Dermis microvascular lymphatic vessel endothelial cell (primary cell): ENCODE measurements at regions not wholly inside any gene's neighbourhood (a gene's known extent, or its start where the extent isn't known, plus 50 kb on each side); places are given as distances from the start of the nearest gene placed in this dataset.

ENCODE experiments used
- DNase-seq, 2 donors: peaks; one replicate each; pipeline versions ENCODE4 v3.0.0 to v3.0.0-alpha.2; 2010; ENCODE audit warnings: low read depth in 2 of 2

DNA sequence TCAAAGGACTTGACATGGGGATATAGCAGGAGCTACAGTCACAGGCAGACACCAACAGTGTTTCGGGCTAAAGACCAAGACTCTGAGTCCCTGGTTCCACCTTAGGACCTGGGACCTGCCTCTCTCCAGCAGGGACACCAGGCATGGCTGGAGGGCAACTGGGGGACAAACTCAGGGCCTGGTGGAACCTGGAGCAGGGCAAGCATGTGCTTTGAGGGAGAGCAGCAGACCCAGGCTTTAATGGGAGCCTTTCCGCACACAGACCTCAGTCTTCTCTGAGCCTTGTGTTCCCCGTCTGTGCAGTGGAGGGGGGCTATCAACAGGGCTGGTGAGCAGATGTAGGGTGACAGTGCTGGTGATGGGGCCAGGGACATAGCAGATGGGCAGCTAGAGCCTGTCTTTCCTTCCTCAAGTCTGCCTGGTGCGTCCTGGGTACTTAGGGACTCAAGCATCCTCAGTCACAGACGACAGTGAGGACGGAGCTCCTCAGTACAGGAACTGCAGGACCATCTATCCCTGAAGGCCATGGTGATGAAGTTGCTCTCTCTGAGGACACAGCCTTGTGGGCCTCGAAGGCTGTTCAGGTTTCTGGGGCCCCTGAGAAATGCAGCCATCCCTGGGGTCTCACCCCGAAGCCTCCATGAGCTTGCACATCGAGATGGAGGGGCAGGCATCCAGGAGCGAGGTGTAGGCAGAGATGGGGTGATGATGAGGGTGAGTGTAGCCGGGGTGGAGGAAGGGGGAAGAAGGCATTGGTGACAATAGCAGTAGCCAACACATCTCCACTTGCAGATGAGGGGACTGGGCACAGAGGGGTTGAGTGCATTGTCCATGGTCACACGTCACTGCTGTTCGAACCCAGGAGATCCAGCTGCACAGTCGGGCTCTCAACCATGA, 593.4 kb downstream of the PTPRU start:
- DNase-seq = no peak

DNA sequence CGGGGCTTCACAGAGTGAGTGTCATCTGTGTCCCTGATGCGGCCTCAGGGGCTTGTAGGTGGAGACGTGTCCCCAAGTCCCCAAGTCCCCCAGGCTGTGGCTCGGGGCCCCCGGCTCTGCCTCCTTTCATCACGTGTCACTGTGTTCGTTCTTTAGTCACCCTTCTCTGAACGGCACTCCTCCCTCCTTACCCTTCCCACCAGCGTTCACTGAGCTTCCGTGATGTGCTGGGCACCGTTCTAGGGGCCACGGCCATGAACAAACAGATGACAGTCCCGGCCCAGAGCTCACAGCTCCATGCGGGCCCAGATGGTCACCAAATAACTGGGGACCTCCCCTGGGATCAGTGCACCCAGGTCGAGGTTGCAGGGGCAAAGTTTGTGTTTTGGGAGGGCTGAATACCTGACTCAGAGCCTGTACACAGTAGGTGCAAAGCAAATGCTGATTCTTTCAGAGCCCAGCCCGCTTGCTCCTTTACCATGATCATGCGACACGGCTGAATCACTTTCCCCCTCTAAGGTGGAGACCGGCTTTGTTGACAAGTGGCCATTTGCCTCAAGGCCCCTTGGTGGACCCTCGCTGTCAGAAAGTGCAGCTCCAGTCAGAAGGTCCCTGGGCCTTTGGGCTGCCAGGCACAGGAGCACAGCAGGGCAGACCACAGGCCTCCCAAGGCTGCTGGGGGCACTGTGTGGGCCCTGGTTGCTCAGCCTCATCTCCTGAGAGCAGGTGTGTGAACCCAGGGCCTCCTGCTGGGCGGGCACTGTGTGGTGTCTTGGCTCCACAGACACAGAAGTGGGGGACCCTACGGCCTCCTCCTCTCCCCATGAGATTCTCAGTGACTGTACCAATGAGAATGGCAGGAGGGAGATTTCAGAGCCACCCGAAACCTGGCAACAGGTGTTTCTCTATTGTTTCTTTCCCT, 592.5 kb downstream of the PTPRU start:
- DNase-seq = no peak

DNA sequence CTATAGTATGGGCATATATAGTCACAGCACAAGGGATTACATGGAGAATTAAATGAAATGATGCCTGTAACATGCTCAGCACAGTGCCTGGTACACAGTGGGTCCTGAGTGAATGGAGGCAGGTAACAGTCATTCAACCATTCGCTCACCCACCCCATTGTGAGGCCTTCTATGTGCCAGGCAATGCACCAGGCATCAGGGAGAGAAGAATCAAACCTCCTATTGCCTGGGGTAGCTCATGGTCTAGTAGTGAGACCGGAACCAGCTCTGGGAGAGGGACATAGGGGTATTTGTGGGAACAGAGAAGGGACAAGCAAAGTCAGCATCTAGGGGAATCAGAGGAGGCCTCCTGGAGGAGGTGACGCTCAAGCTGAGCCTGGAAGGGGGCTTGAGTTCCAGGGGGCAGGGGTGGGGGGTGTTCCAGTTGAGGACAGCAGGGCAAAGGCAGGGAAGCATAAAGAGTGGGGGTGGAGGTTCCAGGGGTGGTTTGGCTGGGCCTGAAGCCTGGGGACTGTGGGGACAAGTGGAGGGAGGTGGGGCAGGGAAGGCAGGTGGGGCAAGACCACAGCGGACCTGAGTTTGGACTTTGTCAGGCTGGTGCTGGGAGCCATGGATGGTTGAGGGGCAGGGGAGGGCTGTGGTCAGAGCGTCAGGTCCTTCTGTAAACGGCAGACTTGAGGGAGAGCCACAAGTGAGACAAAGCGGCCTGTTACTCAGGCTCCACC, 591.6 kb downstream of the PTPRU start:
- DNase-seq = no peak

DNA sequence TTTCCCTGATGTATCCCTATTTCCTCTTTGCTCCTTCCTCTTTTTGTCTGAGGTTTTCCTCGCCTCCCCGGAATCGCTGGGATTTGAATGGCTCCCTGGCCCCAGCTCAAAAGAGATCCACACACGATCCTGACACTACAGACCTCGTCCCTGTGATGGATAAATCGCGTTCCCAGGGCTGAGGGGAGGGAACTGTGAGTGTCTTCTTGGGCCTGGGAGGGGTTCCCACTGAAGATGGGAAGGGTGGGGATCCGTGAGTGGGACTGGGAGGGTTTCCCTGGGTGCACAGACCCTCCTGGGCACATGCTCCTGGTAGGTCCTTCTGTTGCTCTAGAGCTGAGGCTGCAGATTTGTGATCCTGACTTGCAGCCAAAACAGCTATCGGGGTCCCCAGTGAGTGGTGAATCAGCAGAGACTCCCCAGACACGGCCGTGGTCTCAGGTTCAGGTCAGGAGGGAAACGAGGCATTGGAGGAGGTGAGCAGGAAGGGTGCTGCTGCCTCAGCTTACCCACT, 591.0 kb downstream of the PTPRU start:
- DNase-seq = no peak

DNA sequence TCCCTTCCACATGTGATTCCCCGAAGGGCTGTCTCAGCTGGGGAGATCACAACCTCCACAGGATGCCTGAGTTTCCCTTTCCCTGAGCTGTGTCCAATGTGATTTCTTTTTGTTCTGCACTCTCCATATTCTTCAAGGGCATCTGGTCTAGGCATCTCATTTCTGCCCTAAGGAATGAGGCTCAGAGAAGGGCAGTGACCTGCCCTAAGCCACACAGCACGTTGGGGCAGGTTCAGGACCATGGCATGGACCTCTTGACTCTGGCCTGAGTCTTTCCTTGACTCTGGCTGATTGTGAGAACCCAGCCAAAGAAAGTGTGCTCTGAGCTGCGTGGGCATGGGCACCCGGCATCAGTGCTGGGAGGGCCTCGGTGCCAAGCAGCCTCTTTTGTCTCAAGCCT, 590.3 kb downstream of the PTPRU start:
- DNase-seq = no peak

DNA sequence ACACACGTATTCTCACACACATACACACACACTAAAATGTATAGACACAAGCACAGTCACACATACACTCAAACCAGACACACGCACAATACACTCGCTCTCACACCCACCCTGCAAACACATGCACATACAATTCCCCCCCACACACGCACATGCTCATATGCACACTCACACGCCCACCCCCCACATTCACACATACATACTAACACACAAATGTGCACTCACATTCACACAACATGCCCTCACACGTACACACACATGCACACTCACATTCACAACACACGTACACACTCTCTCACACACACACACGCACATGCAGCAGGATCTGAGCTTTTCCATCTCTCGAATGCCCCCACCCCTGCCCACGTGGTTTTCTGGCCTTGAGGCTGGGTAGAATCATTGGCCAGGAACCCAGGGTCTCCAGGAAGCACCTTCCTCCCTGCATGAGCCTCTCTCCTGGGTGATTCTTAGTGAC, 589.7 kb downstream of the PTPRU start:
- DNase-seq = no peak

DNA sequence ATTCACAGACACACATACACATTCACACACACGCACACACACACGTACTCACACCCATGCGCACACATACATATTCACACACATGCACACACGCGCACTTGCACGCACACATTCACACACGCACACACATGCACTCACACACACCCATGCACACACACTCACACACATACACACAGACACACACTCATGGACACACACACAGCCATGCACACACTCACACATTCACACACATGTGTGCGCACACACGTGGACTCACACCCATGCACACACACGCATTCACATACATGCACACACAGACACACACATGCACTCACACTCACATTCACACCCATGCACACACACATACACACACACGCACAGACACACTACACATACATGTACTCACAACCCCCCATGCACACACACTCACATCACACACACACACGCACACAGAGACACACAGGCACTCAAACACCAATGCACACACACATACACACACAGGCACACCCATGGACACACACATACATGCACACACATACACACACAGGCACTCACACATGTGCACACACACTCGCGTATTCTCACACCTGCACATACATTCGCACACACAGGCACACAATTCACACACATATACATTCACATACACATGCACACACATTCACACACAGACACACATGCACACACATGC, 589.1 kb downstream of the PTPRU start:
- no peak for DNase-seq

DNA sequence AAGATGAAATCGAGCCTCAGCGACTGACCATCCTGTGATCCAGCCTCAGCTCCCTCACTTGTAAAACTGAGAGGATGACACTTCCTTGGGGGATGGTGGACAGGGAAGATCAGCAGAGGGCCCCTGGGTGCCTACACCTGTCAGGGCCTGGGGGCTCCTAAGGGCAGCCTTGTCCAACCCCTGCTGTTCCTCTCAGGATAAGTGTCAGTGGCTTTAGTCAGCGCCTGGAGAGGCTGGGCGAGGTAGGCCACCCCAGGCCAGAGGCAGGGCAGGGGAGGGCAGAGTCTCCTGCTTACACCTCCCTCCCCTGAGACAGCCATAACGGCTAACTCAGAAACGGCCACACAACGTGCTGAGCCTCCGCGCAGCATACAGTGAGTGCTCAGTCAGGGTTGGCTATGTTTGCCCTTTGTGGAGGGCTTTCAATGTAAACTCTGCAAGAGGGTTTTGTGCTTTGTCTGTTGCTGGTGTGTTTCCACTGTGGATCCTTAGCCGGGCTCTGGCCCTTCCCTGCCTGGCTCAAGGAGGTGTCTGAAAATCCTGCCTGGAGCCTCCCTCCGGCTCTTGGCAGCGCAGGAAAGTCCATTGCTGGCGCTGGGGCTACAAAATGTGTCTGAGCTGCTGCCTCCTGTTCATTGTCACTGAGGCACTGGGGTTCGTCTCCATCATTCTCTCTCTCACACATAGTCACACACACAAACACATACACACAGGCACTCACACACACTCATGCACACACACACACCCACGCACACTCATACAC, 588.4 kb downstream of the PTPRU start:
- DNase-seq = no peak

DNA sequence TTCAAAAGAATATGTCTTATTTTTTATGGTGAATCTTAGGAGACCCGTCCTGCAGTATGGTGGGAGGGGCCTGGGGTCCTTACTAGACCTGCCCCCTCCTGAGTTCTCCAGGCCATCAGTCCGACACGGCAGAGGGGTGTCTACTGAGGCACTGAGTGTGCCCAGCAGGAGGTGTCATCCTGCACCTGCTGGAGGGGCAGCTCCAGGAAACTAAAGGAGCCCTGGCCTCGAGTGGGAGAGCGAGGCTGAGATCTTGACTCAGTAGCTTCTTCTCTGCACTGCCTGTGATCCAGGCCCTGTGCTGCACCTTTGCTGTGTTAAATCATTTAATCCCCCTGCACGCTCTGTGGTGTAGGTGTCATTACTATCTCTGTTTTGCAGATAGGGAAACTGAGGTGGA, 587.7 kb downstream of the PTPRU start:
- DNase-seq = no peak

DNA sequence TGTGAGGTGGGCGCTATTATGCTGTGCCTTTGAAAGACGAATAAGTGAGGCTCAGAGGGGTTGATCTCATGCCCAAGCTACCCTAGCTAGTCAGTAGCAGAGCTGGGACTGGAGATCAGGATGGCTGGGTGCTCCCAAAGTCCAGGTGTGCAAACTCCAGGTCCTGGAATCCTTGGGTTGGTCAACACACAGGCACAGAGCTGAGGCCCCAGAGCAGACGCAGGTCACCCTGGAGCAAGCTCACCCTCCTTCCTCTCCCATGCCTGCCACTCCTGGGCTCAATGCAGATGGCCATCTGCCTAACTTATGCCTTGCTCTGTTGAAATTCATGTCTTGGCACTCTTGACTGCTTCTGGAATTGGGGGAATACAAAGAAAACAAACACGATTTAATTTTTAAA, 587.2 kb downstream of the PTPRU start:
- no peak for DNase-seq

DNA sequence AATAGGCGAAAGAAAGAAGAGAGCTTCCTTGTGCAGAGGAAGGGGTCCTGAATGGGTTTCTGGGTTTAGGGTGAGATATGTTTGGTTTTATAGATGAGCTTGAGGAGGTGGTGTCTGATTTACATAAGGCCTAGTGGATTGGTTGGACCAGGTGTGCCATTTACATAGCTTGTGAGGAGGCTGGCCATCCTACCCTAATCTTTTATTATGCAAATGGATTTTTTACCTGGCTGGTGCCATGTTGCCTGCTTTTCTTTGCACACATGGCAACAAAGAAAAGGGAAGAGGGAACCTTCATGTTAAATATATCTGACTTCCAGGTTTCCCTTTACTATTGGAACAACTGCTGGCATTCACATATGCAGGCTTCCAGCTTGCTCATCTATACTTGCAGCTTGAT, 585.3 kb downstream of the PTPRU start:
- no peak for DNase-seq

DNA sequence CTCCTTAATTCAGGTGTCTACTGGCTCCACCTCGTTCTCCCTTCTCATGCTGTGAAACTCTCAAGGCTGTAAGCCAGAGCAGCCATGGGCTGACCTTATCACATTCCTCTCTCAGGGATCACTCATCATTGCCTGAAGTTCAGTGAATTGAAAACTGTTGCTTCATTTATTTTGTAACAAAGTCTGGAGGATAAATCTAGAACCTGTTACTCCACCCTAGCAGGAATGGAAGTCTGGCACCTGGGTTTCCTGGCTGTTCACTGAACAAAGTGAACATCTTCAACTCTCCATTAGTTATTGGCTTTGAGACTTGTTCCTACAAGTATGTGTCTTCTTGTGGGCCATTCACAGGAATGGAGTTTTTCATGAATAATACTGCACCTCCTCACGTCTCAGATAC, 584.1 kb downstream of the PTPRU start:
- no peak for DNase-seq

DNA sequence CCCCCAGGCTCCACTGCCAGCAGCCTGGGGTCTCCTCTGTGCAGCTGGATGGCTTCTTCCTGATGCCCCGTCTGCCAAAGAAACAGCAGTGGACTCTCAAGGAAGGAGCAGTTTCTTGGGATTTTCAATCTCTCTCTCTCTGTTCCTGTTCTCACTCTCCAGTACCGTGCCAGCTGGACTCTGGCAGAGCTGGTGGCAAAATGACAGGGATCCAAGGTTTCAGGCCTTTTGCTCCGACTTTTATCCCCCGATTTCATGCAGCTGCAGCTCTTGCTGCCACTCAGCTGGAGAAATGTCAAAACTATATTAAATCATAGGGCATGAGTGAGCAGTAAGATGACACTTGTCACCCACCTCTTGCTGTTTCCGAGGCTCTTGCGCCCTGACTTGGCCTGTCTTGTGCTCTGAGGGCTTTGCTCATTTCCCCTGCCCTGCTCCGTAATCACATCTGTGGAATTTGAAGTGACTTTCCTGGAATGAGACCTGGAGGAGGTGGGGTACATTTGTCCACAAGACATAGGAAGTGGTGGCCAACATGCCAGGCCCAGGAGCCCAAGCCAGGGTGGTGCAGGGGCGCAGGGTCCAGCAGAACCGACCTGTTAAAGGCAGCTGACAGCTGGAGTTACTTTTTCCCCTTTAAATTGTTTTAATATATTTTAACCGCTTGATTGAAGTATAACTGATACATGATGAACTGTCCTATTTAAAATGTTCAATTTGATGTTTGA, 576.2 kb downstream of the PTPRU start:
- no peak for DNase-seq

DNA sequence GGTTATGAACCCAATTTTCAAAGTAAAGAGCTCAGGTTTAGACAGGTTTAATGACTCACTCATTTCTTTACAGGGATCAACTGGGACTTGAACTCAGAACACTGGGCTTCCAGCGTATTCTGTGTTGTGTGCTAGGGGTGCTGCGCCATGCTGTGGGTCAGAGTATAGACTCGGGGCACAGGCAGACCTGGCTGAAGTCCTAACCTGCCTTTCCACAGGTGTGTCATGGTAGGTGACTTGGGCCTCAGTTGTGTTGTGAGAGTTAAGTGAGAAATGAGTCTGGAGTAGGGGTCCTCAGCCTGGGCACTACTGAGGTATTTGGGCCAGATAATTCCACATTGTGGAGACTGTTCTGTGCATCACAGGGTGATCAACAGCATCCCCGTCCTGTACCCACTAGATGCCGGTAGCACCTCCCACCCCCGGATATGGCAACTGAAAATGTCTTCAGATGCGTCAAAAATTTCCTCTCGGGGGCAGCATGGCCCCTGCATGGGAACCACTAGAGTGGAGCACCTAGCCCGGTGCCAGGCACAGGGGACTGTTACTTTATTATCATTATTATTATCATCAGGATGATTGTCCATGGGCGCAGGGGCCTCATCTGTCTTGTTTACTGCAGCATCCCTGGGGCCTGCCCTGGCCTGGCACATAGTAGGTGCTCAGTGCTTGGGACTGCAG, 575.5 kb downstream of the PTPRU start:
- no peak for DNase-seq

DNA sequence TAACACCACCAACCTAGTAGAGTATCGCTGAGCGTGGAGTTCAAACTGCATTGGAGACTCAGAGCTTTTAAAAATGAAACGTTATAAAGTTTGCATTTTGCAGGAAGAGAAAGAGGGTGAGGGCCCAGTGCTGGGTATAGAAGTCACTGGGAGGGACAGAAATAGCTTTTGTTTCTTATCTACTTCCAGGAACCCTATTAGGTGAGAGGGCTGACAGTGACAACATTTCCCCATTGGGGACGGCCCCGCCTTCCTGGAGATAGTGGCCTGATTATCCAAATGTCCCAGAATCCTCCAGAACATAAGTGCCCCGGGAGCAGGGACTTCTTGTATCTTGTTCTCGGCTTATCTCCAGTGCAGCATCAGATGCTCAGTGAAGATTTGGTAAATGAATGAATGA, 574.9 kb downstream of the PTPRU start:
- DNase-seq = no peak

DNA sequence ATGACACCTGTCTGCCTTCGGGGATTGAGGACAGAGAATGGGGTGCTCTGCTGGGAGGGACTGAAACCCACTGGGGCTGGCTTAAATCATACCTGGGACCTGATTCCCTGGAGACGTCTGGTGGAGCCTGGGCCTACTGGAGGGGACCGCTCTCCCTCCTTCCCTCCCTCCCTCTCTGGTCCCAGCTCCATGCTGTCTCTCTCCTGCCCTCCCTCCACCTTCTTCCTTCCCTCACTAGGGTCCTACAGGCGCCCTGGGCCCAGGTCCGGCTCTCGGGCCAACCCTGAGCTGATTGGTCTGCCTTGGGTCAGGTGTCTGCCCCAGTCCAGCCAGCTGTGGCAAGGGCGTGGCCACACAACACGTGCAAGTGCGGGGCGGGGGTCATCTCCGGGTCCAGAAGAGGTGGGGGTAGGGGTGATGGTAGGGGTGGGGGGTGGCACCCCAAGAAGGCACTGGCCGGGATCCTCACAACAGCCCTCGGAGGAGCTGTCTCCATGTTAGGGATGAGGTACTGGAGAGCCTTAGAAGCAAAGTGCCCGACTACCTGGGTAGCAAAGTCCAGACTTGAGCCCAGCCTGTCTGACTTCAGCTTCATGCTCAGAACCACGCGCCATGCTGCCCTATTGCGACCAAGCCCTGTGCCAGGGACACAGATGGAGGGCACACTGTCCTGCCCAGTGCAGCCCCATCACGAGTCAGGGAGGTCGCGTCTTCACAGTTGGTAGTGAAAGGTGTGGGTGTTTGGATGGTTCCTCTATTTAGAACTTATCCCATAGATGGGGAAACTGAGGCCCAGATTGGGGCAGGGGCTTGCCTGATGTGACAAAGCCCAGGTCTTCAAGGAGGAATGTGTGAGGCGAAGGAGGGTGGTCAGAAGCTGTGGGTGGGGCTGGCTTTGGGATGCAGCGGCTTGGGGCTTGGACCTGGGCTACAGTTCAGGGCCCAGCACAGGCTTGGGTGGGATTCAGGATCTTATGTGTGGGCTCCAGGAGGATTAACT, 574.1 kb downstream of the PTPRU start:
- DNase-seq = no peak

DNA sequence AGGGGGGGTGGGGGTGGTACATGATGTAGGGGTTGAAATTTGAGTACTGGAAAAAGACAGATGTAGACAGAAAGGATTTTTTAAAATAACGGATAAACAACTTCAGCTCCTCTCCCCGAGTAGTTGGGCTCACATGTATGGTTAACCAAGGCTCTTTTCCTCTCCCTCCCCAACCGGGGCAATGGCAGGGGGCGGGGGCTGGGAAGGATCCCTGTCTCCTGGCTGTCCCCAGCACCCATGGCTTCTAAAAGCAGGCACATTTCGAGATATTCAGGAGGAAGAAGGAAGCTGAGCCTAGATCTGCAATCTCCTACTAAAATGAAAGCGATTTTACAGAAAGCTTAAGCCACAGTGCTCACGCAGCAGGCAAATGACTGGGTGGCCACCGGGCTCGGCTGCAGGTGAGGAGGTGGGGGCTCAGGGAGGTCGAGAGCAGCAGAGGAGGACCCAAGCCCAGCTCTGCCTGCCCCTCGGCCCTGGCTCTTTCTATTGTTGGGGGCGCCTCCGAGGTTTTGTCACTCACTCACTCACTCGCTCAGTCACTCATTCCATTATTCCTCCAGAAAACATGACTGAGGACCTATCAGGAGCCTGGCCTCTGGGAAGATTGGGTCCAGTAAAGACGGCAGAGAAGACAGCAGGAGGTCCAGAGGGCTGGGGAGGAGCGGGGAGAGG, 573.3 kb downstream of the PTPRU start:
- no peak for DNase-seq
